Prostate gland (tissue), 2 donors: ENCODE measurements at regions not wholly inside any gene's neighbourhood (a gene's known extent, or its start where the extent isn't known, plus 50 kb on each side); places are given as distances from the start of the nearest gene placed in this dataset.
"Not testable (repeated sequence)": the region's sequence is repeated elsewhere in the genome, so short reads cannot be mapped to it uniquely, and the experiment has no call there.

Experiments
- DNase-seq: peaks from one replicate; pipeline ENCODE4 v3.0.0-alpha.2; 2019; ENCODE audit warnings: low spot score
- H3K27ac ChIP-seq, 2 donors: fragments of 200-600 bp; sonication (generic); 2 replicates each; pipeline ENCODE4 v1.5.1; 2017 to 2019
- H3K27me3 ChIP-seq: fragments of 200-600 bp; sonication (generic); replicated peaks from 2 replicates; pipeline ENCODE4 v1.5.1; 2019; ENCODE audit not compliant: insufficient read depth
- H3K36me3 ChIP-seq, 2 donors: fragments of 200-600 bp; sonication (generic); 1 replicate in 1 of 2; 2 replicates in 1 of 2; pipeline versions ENCODE4 v1.5.1 to v1.8.1; 2017 to 2019
- H3K4me1 ChIP-seq: fragments of 200-600 bp; sonication (generic); replicated peaks from 2 replicates; pipeline ENCODE4 v1.5.1; 2019
- H3K4me3 ChIP-seq, 2 donors: fragments of 200-600 bp; sonication (generic); 2 replicates each; pipeline ENCODE4 v1.5.1; 2017 to 2019
- H3K9me3 ChIP-seq: fragments of 200-600 bp; sonication (generic); 2 replicates; pipeline ENCODE4 v1.5.1; 2017
- CTCF ChIP-seq, 4 experiments: fragments of 200-600 bp in 2 of 4; fragments of 450-650 bp in 2 of 4; sonication (generic) in 2 of 4; IDR thresholded peaks; 1 replicate in 3 of 4; 2 replicates in 1 of 4; pipeline ENCODE4 v1.5.1; 2016 to 2019; ENCODE audit warnings: antibody characterized with exemption in 4 of 4, mild to moderate bottlenecking in 2 of 4, moderate library complexity in 2 of 4
- POLR2A ChIP-seq: fragments of 450-650 bp; IDR thresholded peaks from one replicate; pipeline ENCODE4 v1.6.1; 2016; ENCODE audit warnings: antibody characterized with exemption, mild to moderate bottlenecking
- POLR2AphosphoS5 ChIP-seq: sonication (generic); formaldehyde crosslinking; IDR thresholded peaks from one replicate; pipeline ENCODE4 v1.6.1; 2017; ENCODE audit warnings: antibody characterized with exemption
- WGBS: methylation state at CpG from one replicate; pipeline ENCODE4 v1.1.5; 2018; 5-methylcytosine and 5-hydroxymethylcytosine counted together
- intact Hi-C: fragments of 100-400 bp; cut with DNase I; formaldehyde crosslinking; loops from one replicate; pipeline ENCODE4 v1.14.2; 2022

GRCh38 chr5:67747096-67747495 lies 468.5 kb upstream of the PIK3R1 start:
- H3K4me1 ChIP-seq, result no peaks in the 10 kb centered on the region
- H3K27me3 ChIP-seq, result no peaks in the 10 kb centered on the region
- H3K9me3 ChIP-seq, result no peaks in the 10 kb centered on the region
- WGBS, result 95% methylated on average over 1 of the region's 1 CpG
- intact Hi-C loops, result no loop called here
- TF ChIP-seq POLR2A (no peak), POLR2AphosphoS5 (no peak), CTCF (IDR thresholded peaks at IDR 0.05) (no peak)
- no peaks in the 10 kb centered on the region for H3K36me3 ChIP-seq
- H3K4me3 ChIP-seq, result no peak overlapping the region
- H3K27ac ChIP-seq, result no peak overlapping the region
- DNase-seq, result no peak

GRCh38 chr5:67746608-67747007 lies 468.9 kb upstream of the PIK3R1 start:
- H3K4me3 ChIP-seq, H3K9me3 ChIP-seq, H3K27ac ChIP-seq, H3K27me3 ChIP-seq, DNase-seq, H3K4me1 ChIP-seq, intact Hi-C loops, H3K36me3 ChIP-seq: not testable (repeated sequence)
- WGBS, result 98% methylated on average over 9 of the region's 9 CpGs

- no peaks in the 10 kb centered on the region for H3K9me3 ChIP-seq
- no peaks in the 10 kb centered on the region for H3K27me3 ChIP-seq
- no peaks in the 10 kb centered on the region for H3K4me1 ChIP-seq
- H3K27ac ChIP-seq, result no peak overlapping the region
- H3K4me3 ChIP-seq, result no peak overlapping the region
- no peaks in the 10 kb centered on the region for H3K36me3 ChIP-seq
- TF ChIP-seq CTCF (IDR thresholded peaks at IDR 0.05) (no peak), POLR2A (no peak), POLR2AphosphoS5 (no peak)
- DNase-seq, result no peak
- intact Hi-C loops, result no loop called here
- WGBS, result 82% methylated on average over 2 of the region's 2 CpGs
These were observed 469.5 kb upstream of the PIK3R1 start for GRCh38 chr5:67746103-67746502.

GRCh38 chr5:67732921-67733320 lies 482.6 kb upstream of the PIK3R1 start:
- no peaks in the 10 kb centered on the region for H3K27me3 ChIP-seq
- H3K36me3 ChIP-seq, result no peaks in the 10 kb centered on the region
- DNase-seq, result no peak
- intact Hi-C loops, result no loop called here
- TF ChIP-seq POLR2A, result no peak
- TF ChIP-seq CTCF (IDR thresholded peaks at IDR 0.05), result no peak
- no peak for TF ChIP-seq POLR2AphosphoS5
- H3K4me1 ChIP-seq, result no peaks in the 10 kb centered on the region
- no peak overlapping the region for H3K4me3 ChIP-seq
- H3K9me3 ChIP-seq, result no peaks in the 10 kb centered on the region
- WGBS, result 74% methylated on average over 2 of the region's 2 CpGs
- H3K27ac ChIP-seq, result no peak overlapping the region

GRCh38 chr5:67732471-67732870 lies 483.1 kb upstream of the PIK3R1 start:
- TF ChIP-seq CTCF (IDR thresholded peaks at IDR 0.05), result no peak
- no peak for TF ChIP-seq POLR2A
- no peak for TF ChIP-seq POLR2AphosphoS5
- intact Hi-C loops, result no loop called here
- Histone ChIP-seq H3K27ac (no peak overlapping the region), H3K9me3 (no peaks in the 10 kb centered on the region), H3K4me1 (no peaks in the 10 kb centered on the region), H3K36me3 (no peaks in the 10 kb centered on the region), H3K4me3 (no peak overlapping the region), H3K27me3 (no peaks in the 10 kb centered on the region)
- no peak for DNase-seq
